ENCODE measurements at regions not wholly inside any gene's neighbourhood (a gene's known extent, or its start where the extent isn't known, plus 50 kb on each side); places are given as distances from the start of the nearest gene placed in this dataset.
A peak's percentile ranks its signal among the peaks of the same experiment; 100 is the strongest.

GRCh38 chr14:105853089-105853906, 326.9 kb downstream of the TMEM121 start:
- Histone ChIP-seq H3K4me1 (no peaks in the 10 kb centered on the region), H3K4me2 (no peak overlapping the region), H3K9me3 (no peaks in the 10 kb centered on the region), H3K4me3 (no peak overlapping the region), H3K27ac (no peak overlapping the region)
- ChIA-PET POLR2A (no interaction called here), CTCF (no interaction called here)
- WGBS (ENCODE audit: missing lambda C conversion rate): 63% methylated on average over 6 of the region's 16 CpGs
- ATAC-seq: 0 out of 6 replicates have a peak, but pooled peaks of 1 of the 2 experiments have one; percentile 14
- FAIRE-seq: no peak
- no peak for DNase-seq (ENCODE audit: low read depth in 1 of 2, low spot score in 1 of 2)
- TF ChIP-seq EHF (CRISPR knock-in tag; IDR thresholded peaks at IDR 0.05) (no peak), ATOH8 (CRISPR knock-in tag; IDR thresholded peaks at IDR 0.05; ENCODE audit: low read depth) (no peak)

- FAIRE-seq (no peak), ATAC-seq (no peak)
Observed at GRCh38 chr14:105853907-105854599, 327.7 kb downstream of the TMEM121 start.

DNA sequence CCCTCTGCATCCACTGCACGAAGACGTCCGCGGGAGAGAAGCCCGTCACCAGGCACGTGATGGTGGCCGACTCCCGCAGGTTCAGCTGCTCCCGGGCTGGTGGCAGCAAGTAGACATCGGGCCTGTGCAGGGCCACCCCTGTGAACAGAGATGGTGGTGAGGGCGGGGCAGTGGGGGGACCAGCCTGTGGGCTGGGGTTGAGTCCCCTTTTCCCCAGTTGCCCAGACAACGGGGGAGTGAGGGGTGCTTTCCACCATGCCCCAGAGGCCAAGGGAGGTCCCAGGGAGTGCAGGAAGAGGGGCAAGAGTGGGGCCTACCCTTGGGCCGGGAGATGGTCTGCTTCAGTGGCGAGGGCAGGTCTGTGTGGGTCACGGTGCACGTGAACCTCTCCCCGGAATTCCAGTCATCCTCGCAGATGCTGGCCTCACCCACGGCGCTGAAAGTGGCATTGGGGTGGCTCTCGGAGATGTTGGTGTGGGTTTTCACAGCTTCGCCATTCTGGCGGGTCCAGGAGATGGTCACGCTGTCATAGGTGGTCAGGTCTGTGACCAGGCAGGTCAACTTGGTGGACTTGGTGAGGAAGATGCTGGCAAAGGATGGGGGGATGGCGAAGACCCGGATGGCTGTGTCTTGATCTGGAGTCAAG, 328.3 kb downstream of the TMEM121 start:
- POLR2A ChIA-PET: no interaction called here
- ATAC-seq (no peak), DNase-seq (ENCODE audit: low read depth in 1 of 2, low spot score in 1 of 2) (no peak), FAIRE-seq (no peak)
- H3K4me1 ChIP-seq: no peaks in the 10 kb centered on the region
- TF ChIP-seq JUN (IDR thresholded peaks at IDR 0.05) (no peak), ZC3H11A (IDR thresholded peaks at IDR 0.05) (no peak), HOXB13 (CRISPR knock-in tag; IDR thresholded peaks at IDR 0.05; ENCODE audit: low read depth) (no peak), POLR2A (IDR thresholded peaks at IDR 0.05; ENCODE audit: low read length) (no peak), JUNB (IDR thresholded peaks at IDR 0.05) (no peak), CEBPB (IDR thresholded peaks at IDR 0.05) (no peak), CHD2 (IDR thresholded peaks at IDR 0.05; ENCODE audit: low read length, partially characterized antibody) (no peak), HEYL (CRISPR knock-in tag; IDR thresholded peaks at IDR 0.05) (no peak), CBX8 (IDR thresholded peaks at IDR 0.05) (no peak), GATA3 (IDR thresholded peaks at IDR 0.05; ENCODE audit: borderline replicate concordance) (no peak), MAZ (IDR thresholded peaks at IDR 0.05; ENCODE audit: borderline replicate concordance, low read depth, low read length) (no peak), PHF8 (IDR thresholded peaks at IDR 0.05; ENCODE audit: borderline replicate concordance, low read depth) (no peak), SMC3 (IDR thresholded peaks at IDR 0.05) (no peak), KDM1A (IDR thresholded peaks at IDR 0.05; ENCODE audit: low read depth) (no peak), KDM5A (IDR thresholded peaks at IDR 0.05) (no peak), MAFK (IDR thresholded peaks at IDR 0.05; ENCODE audit: partially characterized antibody) (no peak), FOXS1 (CRISPR knock-in tag; IDR thresholded peaks at IDR 0.05) (no peak), BCL3 (IDR thresholded peaks at IDR 0.05) (no peak)
- no peaks in the 10 kb centered on the region; the same call in 2 of the 3 replicates for H3K9me3 ChIP-seq
- H3K4me2 ChIP-seq: no peak overlapping the region
- H3K27ac ChIP-seq: no peak overlapping the region
- WGBS (ENCODE audit: missing lambda C conversion rate): 28% methylated on average over 12 of the region's 26 CpGs
- H3K4me3 ChIP-seq: no peak overlapping the region
- CTCF ChIA-PET: no interaction called here

More at GRCh38 chr14:105853907-105854599, 327.7 kb downstream of the TMEM121 start:
- H3K4me2 ChIP-seq: no peak overlapping the region
- no peak for DNase-seq (ENCODE audit: low read depth in 1 of 2, low spot score in 1 of 2)
- H3K4me3 ChIP-seq: no peak overlapping the region
- no peak for TF ChIP-seq JUN (IDR thresholded peaks at IDR 0.05)
- TF ChIP-seq GATA3 (IDR thresholded peaks at IDR 0.05; ENCODE audit: borderline replicate concordance): no peak
- TF ChIP-seq USF2 (IDR thresholded peaks at IDR 0.05): no peak
- TF ChIP-seq EHF (CRISPR knock-in tag; IDR thresholded peaks at IDR 0.05): no peak
- CTCF ChIA-PET: no interaction called here
- no peak overlapping the region for H3K27ac ChIP-seq
- WGBS (ENCODE audit: missing lambda C conversion rate): 49% methylated on average over 21 of the region's 25 CpGs
- no peaks in the 10 kb centered on the region for H3K4me1 ChIP-seq
- no peaks in the 10 kb centered on the region for H3K9me3 ChIP-seq
- POLR2A ChIA-PET: no interaction called here
